Right hindlimb (tissue), 1 donor: ENCODE measurements at regions not wholly inside any gene's neighbourhood (a gene's known extent, or its start where the extent isn't known, plus 50 kb on each side); places are given as distances from the start of the nearest gene placed in this dataset.

Source experiments
- DNase-seq: peaks from one replicate; pipeline ENCODE4 v3.0.0-alpha.2; 2018

DNA sequence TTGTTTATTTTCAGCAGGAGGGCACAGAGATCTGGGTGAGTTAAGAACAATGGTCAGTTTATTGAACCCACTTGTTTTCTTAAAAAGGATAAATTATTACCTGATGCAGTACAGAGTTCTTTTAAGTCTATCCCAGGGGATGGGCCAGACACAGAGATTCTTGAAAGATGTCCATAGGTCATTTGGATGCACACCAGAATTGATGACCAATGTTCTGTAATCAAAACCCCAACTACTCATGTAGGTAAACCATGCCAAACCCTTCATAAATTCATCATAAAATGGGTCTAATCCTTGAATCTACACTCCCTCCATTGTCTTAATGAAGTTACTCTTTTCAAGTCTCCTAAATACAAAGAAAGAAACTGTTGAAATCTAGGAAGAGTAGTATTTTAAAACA, 273.0 kb upstream of the COL8A1 start:
- DNase-seq: no peak

DNA sequence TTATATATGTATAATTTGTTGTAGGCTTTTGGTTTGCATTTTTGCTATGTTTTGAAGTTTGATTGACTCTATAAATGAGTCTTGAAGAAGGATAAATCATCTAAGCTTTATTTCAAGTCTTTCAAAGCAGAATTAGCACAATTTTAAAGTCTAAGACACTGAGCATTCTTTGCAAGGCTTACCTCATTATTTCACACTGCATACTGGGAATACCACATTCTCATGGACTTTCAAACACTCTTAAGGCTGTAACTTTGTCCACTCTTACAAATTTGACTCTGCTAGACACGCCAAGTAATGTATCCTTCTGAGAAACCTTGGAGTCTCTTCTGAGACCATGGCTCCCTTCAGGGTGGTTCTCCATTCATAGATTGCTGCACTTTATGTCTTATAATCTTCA, 281.3 kb upstream of the COL8A1 start:
- DNase-seq: no peak

DNA sequence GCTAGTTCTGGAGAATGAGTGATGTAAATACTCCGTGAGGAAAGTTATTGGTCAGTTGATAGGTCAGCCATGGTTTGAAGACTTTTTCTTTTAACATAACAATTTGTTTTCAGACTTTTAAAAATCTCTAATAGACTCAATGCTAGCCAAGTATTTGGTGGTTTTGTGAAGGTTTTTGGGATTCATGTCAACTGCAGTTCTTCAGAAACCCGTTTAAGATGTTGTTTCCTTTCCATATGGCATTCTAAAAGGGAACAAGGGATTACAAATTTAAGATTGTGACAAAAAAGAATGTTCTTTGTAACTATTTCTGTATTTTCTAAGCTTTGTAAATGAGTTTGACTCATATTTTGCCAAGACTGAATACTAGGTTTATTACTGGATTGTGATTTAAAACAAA, 281.7 kb upstream of the COL8A1 start:
- no peak for DNase-seq

DNA sequence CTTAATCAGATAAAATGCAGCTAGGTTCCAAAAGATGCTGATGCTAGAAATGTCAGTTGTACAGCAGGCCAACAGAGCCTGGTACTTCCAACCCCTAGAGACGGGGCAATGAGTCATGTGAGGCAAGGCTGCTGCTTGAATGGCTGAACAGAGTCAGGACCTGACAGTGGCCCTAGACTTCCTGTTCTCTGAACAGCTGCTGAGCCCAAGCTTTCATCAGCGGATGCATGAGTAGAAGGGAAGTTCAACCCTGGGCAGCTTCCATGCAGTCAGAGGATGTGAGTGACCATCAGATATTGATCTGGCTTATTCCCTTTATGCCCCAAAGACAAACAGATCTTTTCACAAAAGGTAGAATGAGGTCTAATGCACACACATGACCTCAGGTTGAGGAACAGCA, 282.9 kb upstream of the COL8A1 start:
- DNase-seq: no peak

DNA sequence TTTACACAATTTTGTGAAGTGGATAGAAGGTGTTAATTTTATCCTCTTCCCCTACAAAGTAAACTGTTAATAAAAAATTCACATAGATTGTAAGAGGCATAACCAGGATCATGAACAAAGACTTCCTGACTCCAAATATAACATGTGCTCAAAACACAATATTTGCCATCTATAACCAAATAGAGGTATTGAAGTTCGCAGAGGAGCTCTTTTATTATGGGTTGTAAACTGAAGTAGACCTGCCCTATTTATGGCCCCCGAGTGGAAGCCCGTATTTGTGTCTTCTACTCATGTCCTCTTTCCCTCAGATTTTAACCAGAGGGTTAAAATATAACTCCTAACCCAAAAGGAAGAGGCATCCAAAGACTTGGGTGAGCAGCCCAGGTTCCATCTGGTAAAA, 285.6 kb upstream of the COL8A1 start:
- DNase-seq: no peak

DNA sequence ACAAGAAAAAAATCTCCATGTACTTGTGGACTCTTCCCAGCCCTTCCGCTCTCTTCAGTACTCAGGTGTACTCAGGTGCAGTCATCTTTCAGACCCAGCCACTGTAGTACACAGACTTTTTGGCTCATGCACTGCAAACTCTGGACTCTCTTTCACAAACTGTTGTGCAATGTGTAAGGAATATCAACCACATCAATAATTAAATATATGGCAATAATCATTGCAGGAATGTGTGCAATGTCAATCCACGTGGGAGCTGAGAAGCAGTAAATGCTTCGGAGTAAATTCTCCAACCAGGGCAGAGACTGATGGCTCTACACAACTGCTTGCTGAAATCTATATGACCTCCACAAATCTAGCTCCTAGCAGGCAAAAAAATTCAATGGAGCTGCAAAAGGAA, 287.3 kb upstream of the COL8A1 start:
- DNase-seq: no peak

DNA sequence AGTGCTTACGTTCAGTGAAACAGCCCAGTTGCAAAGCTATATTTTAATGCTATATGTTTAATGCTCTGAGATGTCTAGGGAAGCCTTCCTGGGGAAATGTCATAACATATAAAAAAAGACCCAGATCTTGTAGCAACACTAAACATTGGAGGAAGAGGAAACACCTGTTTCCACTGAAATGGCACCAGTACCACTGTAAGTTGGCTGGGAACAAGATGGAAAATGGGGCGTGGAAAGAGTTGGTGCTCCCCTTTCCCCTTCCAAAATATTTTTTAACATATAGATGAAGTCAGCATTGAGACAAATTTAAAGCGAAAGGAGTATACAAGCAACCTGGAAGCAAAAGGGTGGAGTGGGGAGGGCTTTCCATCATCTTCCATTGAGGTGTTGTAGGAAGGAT, 289.9 kb upstream of the COL8A1 start:
- DNase-seq: no peak

DNA sequence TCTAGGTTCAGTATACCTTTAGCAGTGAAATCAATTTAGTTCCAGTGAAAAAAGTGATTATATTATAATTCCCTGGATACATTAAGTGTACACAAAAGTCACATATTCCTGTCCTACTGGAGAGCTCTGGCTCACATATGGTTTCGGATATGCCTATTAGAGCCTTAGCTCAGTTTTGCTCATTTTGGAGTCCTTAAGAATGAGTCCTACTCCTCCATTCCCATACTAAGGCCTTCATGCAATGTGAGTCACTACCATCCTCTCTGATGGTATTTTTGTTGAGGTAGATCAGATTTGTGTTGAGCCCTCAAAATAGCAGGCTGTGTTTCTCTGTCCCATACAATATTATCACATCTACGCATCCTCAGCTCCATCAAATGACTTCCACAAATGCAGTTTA, 294.2 kb upstream of the COL8A1 start:
- DNase-seq: no peak

DNA sequence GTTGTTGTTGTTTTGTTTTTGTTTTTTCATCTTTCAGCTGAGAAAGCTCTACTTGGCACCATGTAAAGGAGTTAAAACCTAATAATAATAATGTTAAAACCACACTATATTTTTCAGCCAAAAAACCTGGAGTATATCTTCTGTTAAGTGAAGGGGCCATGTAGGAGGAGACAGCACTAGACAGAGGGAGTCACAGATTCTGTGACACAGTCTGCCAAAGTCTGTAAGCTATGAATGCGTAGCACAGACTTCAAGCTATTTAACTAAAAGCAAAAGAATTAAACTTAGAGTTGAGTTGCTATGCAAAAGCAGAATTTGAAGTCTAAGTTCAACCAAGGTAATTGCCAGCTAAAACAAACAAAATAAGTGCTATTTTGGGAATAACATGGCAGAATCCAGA, 296.0 kb upstream of the COL8A1 start:
- DNase-seq: no peak

DNA sequence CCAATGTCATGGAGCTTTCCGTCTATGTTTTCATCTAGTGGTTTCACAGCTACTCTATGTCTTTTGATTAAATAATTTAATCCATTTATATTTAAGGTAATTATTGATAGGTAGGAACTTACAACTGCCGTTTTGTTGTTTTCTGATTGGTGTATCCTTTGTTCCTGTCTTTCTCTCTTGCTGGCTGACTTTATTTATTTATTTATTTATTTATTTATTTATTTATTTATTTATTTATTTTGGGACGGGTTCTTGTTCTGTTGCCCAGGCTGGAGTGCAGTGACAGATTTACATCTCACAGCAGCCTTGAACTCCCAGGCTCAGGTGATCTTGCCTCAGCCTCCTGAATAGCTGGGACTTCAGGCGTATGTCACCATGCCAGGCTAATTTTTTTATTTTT, 299.2 kb upstream of the COL8A1 start:
- no peak for DNase-seq

DNA sequence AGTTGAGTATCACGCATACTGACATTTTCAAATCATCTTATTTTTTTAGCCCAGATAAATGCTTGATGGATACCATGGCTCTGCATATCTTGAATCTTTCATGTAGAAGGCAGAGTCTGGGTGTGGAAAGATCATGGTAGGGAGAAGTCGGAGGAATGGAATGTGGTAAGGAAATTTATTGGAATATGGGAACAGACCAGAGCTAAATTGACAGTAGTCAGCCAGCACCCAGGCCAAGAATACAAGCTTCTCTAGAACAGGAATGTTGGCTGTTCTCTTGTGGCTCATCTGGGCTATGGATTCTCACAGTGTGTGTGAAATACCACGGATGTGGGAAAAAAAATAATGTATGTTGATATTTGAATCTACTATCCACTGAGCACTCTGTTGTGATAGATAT, 305.7 kb upstream of the COL8A1 start:
- no peak for DNase-seq

DNA sequence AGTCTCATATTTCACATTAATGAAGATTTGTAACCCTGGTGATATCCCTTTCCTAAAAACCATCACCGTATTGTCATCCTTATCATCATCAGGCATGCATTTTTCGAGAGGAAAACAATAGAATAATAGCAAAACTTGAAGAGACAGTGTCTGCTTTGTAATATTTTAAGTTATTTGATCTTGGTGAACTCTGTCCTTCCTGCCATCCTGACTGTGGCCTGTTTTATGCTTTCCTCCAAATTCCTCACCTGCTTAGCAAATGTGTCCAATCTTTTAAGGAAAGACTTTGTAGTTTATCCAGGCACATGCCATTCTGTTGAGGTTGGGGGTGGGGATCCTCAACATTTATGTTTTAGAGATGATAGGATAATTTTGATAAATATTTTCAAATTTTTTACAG, 306.1 kb upstream of the COL8A1 start:
- DNase-seq: no peak

DNA sequence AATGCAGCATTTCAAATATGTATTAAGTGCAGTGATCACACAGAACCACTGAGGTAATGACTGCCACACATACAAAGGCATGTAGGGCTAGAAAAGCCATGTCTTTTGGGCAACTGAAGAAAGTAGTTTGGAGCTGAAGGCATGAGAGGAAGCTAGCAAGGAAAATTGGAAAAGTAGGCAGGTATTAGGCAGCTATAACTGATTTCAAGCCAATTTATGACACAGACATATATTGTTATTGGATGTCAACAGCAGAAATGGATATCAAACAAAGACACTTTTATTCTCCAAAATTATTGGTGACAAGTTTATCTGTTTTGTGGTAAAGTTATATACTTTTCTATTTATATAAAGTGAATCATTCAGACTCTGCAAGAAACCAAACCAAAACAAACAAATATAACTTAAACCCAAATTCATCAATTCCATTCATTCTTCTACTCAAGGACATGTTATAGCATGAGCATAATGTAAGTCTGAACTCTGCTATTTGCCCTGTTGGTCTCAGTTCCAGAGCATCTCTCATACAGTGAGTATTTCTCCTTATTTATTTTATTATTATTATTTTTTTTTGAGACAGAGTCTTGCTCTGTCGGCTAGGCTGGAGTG, 307.4 kb upstream of the COL8A1 start:
- DNase-seq: no peak

DNA sequence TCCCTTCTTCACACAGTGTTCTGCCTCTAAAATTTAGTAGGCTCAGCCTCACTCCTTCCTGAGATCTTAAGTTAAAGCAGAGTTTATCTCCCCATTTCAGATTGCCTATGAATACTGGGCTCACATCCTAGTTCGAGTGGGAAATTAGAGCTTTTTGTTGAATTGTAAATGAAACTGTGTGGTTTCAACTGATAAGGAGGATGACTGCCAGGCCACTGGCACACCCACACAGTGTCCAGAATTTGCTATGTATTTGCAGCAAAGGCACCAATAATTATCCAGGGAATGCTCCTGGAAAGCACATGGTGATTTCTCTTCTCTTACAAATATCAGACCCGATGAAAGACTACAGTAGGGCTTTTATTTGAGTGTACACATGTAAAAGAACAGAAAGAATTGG, 308.1 kb upstream of the COL8A1 start:
- no peak for DNase-seq

DNA sequence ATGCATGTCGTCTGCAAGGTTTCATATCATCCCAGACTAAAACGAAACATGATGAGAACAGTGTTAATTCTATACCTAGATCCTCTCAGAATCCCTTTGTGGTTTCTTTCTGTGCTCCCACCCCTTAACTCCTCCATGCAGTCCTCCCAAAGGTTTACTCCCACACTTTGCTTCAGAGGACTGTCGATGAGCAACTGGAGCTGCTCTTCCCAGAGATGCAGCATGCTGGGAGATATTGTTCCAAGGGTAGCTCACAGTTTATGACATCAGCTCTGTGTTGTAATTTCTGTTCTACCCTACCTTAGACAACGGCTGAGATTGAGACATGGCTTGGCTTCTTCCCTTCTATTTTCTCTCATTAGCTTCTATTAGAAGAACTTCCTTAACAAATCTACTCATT, 313.0 kb upstream of the COL8A1 start:
- DNase-seq: no peak

DNA sequence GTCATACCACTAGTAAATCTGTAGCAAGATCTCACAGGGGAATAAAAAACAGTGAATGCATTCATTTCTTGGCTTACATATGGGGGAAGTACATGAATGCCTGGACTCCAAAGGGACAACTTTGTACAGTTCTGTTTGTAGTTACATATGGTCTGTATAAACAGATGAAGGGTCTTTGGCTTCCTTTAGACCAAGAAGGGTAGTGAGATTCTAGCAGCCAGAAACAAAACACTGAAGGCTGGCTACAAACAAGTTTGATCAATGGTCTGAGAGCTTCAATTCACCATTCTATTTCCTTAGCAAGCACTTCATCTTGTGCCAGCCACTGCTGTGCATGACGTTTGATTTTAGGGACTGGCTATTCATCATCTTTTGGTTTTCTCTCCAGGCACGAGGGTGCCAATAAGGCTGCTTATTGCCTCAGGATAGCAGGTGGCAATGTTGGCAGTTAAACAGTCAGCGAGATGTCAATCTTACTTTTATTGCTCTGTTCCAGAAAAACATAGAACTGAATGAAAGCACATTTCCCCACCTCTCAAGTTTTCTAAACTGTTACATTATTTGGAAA, 313.7 kb upstream of the COL8A1 start:
- DNase-seq: no peak

DNA sequence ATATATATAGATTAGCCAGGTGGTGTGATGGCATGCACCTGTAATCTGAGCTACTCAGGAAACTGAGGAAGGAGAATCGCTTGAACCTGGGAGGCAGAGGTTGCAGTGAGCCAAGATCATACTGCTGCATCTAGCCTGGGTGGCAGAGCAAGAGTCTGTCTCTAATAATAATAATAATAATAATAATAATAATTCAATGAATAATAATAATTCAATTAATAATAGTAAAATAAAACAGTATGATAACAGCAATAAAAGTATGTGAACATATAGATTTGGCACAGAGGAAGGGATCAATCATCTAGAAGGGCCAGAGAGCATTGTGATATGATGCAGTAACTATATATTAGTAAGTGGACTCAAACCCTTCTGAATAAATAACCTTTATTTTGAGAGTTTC, 314.5 kb upstream of the COL8A1 start:
- no peak for DNase-seq

DNA sequence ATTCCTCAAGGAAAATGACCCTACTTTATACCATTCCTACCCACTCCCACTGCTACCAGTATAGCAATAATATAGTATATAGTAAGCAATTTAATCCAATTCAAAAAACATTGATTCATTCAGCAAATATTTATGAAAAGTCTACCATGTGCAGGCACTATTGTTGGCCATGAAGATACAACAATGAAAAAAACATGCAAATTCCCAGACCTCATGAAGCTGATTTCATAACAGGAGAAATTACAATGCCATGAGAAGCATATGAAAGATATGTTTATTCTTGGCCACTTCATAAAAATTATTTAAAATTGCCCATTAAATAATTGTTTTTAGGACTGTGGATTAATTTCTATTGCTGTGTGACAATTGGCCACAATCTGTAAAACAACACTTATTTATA, 315.8 kb upstream of the COL8A1 start:
- no peak for DNase-seq

DNA sequence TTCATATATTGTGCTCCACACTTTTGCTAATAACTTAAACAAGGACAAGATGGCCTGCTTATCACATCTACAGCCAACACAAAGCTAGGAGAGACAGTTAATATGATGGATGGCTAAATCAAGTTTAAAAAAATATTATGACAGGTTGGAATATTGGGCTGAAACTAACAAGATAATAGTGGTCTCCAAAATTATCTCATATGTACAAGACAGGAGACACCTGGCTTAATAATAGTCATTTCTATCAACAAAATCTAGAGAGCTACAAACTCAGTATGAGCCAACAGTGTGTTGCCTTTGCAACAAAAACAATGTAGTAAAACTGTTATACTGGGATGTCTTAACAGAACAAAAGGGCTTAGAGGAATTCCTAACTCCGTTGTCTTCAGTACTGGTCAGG, 317.1 kb upstream of the COL8A1 start:
- no peak for DNase-seq

DNA sequence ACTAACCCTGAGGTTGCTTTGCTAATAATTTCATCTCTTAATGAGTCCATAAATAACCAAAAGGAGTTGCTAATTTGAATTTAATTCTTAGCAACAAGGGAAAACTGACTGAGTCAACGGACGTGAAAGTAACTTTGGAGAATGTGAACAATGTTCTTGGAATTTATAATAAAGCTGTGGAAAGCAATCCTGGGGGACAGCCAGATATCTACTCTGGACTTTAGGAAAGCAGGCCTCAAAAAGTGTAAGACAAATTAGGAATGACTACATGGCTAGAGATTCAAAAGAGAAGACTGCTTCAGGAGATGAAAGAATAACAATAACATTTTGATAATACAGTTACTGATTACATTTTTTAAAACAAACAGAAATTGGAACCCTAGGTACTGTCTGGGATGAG, 318.4 kb upstream of the COL8A1 start:
- DNase-seq: no peak

DNA sequence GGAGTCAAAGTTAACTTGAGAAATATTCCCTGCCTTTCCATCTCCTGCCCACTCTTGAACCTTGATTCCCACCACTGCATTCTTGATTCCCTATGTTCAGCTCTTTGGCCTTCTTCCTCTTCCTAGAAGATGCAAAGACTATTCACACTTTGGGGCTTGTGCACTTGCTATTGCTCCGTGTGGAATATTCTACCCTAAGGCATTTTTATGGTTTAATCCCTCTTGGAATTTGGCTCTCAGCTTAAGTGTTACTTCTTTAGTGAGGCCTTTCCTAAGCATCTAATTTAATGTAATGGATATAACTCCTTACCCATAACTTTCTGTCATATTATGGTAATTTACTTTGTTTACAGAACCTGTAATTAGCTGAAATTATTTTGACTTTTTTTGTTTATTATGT, 318.9 kb upstream of the COL8A1 start:
- no peak for DNase-seq

DNA sequence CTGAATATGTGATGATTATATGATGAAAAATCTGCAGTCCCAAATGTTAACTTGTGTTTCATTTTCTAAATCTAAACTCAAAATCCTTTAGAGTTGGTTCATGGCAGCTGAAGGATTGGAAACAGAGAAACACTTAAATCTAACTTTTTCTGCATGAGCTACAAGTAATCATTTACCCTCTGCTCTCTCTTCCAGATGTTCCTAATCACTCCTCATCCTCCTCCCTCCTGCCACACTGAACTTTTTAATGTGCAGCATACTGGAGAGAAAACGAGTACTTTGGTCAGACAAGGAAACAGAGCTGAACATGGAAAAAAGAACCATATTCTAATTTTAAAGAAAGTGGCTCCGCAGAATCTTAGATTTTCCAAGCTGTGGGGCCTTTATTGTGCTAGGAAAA, 321.2 kb upstream of the COL8A1 start:
- DNase-seq: no peak

DNA sequence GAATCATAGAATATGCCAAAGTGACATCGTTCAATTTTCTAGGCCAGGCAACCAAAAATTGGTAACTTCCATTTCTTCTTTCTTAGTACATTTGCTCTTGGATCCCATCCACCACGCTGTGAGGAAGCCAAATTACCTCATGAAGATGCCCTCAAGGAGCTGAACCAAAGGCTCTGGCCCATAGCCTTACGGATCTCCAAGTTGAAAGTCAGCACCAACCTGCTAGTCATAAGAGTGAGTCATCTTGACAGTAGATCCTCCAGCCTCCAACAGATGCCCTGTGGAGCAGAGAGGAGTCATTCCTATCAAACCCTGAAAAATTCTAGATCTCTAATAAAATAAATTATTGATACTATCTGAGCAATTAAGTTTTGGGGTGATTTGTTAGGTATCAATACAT, 322.5 kb upstream of the COL8A1 start:
- no peak for DNase-seq

DNA sequence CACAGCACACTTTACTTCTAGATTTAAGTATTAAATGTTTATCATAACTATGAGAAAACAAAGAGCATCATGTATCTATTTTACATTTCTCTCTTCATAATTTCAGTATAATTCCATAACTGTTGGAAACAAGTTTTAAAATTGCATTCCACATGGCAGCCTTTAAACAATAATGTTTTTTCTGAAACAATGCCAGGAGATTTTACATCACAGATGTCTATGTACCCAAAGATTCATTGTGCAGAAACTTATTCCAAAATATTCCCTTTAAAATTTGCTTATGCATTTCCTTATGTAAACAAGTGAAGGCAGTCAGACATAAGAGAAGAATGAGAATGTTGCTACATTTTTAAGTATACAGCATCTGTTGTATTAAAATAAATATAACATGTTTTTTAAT, 324.9 kb upstream of the COL8A1 start:
- no peak for DNase-seq

DNA sequence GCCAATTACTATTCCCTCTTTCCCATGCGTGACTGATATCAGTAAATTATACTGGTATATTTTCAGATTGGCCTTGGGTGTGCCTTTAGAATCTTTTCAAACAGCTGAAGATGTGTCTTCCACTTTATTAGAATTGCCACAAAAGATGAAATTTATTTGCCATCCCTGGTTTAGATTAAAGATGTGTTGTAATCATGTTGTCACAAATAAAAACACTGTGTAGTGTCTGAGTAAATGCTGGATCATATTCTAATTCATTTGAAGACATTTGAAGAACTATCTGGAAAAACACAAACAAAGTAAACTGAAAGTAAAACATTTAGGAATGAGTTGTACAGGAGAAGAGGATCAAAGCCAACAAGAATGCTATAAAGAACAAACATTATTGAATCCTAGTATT, 339.7 kb upstream of the COL8A1 start:
- no peak for DNase-seq

DNA sequence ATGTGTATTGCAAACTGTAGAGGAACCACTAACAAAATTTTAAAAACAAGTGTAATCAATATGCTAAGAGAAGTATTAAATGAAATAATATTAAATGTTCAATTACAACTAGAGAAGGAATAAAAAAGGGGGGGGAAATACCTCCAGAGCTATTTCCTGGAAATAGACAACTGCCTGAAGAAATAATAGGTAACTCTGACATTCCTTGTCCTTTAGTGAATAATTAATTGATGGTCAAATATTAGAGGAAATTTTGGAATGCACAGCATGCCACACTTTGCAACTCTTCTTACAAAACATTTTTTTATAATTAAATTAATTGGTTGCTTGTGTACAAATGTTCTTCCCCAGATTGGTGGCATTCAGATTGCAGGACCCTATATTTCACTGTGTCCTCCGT, 342.6 kb upstream of the COL8A1 start:
- no peak for DNase-seq
